NCI-H2227 (cell line): ENCODE measurements at regions not wholly inside any gene's neighbourhood (a gene's known extent, or its start where the extent isn't known, plus 50 kb on each side); places are given as distances from the start of the nearest gene placed in this dataset.
A peak's percentile ranks its signal among the peaks of the same experiment; 100 is the strongest.

Experiments
- DNase-seq: peaks from one replicate; lab custom pipeline; 2025; ENCODE audit not compliant: unreplicated experiment; lab: John Stamatoyannopoulos, UW

DNA sequence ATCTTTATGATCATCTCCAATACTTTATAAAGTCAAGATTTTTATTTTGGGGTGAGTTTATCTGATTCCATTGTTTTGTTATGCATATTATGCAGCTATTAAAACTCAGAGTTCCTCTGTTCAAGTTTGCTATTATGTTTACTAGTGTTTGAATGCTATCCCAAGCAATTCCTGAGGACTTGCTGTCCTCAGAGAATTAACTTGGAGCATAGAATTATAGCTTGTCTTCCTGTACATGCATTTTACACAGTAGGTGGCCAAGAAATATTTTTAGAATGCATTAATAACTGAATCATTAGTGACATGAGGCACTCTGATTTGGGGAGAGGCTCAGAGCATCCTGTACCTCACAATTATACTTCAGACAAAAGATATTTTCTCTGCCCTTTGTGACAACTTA lies 195.6 kb upstream of the MIR17HG start:
- no peak for DNase-seq

- DNase-seq, result no peak
These were observed 194.1 kb upstream of the MIR17HG start for GRCh38 chr13:91153372-91153771.

DNA sequence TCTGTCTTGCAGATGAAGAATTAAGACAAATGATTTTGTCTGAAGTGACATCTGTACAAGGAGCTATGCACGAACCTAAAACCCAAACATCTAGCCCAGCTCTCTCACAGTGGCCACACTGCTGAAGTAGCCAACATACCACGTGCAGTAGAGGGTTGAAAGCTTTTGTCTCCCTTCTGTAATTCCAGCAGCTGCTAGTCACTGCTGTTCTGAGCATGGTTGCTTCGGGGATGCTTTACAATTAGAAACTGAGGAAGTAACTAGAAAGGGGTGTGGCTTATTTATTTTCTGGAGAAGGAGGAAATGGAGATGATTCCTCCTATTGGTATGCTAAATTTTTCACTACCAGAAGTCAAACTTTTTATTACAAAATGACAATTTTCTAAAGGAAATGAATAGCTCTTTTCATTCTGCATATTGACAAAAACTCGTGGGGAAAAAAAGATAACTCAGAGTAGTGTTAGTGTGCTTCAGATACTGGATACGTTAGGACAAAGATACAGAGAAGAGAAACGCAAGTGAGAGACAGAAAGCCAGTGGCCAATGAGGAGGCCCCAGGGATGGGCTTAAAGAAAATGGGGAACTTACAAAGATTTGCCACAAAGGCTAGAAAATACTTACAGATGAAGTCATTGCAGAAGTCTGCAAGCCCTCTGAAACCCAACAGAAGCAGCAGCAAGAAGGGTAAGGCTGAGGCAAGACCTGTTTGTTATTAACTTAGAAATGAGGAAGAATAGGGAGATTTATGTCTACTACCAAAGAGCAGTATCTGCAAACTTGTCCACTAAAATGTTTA lies 192.7 kb upstream of the MIR17HG start:
- no peak for DNase-seq

- no peak for DNase-seq
These were observed 191.9 kb upstream of the MIR17HG start for GRCh38 chr13:91155512-91156114.

DNA sequence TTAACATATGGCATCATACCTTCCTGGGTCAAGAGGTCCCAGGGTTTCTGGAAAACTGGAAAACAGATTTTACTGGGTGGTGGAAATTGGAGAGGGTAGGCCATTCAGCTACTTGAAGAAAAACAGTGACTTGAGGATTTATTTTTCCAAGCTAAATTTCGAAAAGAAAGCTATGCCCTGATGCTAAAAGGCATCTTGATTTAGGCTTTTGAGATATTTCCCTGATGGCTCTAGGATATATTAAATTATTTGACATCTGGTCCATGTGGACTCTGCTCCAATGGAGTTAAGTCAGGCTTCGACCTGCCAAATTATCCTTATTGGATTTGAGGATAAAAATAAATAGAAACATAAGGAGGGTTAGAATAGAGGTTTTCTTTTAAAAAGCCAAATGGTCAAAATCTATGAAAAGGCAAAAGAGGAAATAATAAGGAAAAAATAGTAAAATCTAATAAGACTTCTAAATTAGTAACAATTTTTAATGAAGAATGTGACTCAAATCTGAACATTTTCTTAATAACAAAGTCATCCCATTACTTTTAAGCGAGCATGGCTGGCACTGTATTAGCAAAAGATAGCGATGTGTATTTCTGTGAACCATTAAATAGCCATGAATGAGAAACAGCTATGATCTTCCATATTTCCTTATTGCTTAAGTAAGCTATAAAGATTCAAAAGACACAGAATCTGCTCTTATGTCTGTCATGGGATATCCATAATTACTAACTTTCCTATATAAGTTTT lies 190.0 kb upstream of the MIR17HG start:
- DNase-seq, result no peak

DNA sequence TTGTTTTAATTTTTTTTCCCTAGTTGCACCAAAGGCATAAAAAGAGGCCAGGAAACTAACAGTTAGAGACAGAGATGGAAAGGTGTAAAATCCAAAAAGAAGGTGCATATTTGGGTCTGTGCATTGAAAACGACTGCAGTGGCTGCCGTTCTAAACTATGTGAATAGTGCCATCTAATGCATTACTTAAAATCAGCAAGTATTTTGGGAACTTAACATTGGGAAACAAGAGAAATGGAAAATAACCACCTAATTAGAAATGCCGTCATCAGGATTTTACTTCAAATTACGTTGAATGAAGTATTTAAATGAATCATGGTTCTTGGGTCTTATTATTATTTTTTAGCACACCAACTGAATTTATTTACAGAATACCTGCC lies 189.5 kb upstream of the MIR17HG start:
- DNase-seq, result no peak

GRCh38 chr13:91162180-91162579 lies 185.3 kb upstream of the MIR17HG start:
- no peak for DNase-seq

DNA sequence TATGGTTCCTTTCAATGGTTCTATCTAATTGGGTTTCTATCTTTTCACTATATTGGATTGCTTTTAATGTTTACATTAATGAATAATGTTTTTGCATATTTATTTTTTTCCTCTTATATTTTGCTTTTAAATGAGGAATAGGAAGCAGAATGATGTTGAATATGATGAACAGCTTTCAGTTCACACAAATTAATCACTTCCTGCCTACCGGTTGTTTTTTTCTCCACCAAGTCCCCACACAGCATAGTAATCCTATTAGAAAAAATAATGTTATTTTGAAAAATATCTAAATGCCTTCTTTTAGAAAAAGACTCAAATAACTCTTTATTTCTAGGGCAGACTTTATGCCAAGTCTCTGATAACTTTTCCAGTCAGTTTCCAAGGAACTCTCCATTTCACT lies 184.9 kb upstream of the MIR17HG start:
- no peak for DNase-seq

DNA sequence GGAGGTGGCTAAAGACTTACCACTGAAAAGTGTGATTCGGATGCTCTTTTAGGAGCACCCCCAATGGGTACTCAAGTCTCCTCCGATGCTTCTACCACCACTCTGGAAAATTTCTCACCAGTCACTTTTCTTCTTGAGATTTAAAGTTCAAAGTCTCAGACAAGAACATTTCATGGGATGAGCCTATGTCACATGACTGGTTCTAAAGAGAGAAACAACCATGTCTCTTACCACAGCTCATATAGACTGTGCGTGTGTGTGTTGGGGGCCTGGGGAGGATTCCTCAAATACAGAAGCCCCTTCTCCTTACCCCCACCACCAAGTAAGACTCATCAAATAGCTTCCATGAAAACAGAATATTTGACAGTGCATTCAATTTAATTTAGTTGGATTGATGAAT lies 181.7 kb upstream of the MIR17HG start:
- DNase-seq, result no peak

DNA sequence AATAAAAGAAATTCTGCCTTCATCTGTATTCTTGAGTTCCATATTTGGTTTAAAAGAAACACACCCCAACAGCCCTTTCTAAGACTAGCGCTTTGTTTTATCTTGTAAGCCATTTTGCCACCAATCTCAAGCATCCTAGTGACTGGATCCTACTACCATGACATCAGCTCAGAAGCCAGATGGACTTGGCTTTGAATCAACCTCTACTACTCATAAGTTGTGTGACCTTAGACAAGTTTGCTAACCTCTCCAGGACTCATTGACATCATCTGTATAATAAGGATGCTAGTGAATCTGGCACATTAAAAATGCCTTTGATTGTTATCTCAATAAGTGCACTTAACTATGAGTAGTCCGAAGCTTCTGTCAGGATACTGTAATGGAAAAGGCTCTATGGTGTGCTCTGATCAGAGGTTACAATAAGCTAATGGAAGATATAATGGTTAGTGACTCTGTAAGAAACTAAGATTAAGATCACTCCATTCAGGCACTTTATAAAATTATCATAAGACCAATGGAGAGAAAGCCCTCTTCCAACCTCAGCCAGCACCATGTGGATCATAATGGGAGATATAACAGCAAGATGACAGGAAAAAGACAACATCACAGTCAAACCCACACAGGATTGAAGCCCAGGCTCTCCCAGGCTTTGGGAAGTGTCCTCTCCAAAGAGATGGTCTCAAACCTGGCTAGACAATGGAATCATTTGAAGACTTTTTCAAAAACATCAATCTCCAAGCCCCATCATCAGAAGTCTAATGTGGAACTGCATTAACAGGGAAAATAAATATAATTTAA lies 180.6 kb upstream of the MIR17HG start:
- no peak for DNase-seq

DNA sequence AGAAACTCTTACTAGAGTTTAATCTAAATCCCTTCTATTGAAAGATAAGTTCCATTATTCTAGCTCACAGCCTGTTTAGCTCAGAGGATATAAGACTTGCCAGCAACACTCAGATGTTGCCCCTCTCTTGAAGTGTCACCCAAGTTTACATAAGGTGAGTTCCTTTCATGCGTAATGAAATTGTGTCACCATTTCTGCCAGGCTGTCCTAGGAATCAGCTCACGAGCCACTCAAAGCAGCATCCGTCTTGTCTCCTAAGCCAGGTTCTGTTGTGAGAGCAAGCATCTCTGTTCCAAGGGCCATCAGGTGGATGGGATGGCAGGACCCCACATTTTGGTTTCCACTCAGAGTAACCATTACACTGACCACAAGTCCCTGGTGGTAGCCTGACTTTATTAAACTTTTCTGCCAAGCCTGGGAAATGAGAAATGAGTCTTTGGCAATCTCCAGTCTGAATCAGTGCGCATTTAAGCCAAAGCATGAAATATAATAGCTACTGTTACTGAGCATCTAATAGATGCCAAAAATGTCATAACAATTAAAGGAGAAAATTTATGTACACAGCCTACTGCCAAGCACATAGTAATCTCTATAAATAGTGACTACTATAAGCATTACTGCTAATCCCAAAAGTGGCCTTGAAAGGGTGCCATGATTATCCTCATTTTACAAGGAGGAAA lies 179.6 kb upstream of the MIR17HG start:
- DNase-seq, result no peak

- no peak for DNase-seq
These were observed 179.1 kb upstream of the MIR17HG start for GRCh38 chr13:91168386-91168711.

GRCh38 chr13:91169321-91170050 lies 178.0 kb upstream of the MIR17HG start:
- DNase-seq, result no peak

GRCh38 chr13:91172160-91172559 lies 175.3 kb upstream of the MIR17HG start:
- DNase-seq, result no peak

- peak; percentile 12 for DNase-seq
These were observed 172.5 kb upstream of the MIR17HG start for GRCh38 chr13:91174886-91175501.

- no peak for DNase-seq
These were observed 169.4 kb upstream of the MIR17HG start for GRCh38 chr13:91178099-91178498.

GRCh38 chr13:91181892-91182291 lies 165.6 kb upstream of the MIR17HG start:
- DNase-seq, result no peak

GRCh38 chr13:91184244-91184926 lies 163.1 kb upstream of the MIR17HG start:
- DNase-seq, result no peak

- DNase-seq, result peak; percentile 39
These were observed 162.1 kb upstream of the MIR17HG start for GRCh38 chr13:91185294-91185863.
